G401 (cell line): ENCODE measurements at regions not wholly inside any gene's neighbourhood (a gene's known extent, or its start where the extent isn't known, plus 50 kb on each side); places are given as distances from the start of the nearest gene placed in this dataset.

Source experiments
- DNase-seq: peaks from one replicate; pipeline ENCODE4 v3.0.0-alpha.2; 2015; ENCODE audit warnings: low spot score
- in situ Hi-C: cut with HindIII; loops from 2 replicates; pipeline ENCODE4 v1.10.0; 2016; ENCODE audit warnings: low sequenced_read_pairs, mixed read lengths

DNA sequence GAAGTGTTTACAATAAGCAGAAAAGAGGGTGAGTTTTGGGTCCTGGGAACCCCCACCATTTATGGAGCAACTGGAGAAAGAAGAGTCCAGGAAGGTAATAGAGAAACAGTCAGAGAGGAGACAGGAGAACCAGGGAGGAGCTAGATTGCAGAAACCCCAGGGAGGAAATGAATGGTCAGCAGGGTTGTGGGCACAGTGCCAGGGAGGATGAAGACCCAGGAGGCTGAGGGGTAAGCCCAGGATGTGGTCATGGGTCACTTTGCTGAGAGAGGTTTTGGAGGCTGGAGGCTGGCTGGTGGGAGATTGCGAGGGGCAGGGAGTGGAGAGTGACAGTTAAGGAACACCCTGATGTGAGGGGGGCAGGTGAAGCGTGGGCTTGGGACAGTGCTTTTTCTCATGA lies 169.9 kb upstream of the CSF3R start:
- in situ Hi-C loops: no loop called here
- DNase-seq: no peak

DNA sequence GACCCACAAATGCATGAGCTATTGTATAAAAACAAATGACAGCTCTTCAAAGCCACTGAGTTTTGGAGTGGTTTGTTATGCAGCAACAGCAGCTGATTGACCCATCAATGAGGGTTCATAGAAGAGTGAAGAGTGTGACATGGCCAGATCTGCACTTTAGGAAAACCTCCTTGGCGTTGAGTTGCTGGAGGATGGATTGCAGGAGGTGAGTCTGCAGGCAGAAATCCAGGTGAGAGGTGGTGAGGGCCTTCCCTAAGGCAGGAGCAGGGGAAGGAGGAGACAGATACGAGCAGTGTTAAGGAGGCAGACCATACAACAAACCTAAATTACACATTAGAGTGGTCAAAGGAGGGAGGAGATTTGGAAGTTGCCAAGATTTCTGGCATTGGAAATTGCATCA lies 169.3 kb upstream of the CSF3R start:
- no peak for DNase-seq
- in situ Hi-C loops: no loop called here

GRCh38 chr1:36651176-36651910 lies 168.6 kb upstream of the CSF3R start:
- in situ Hi-C loops: no loop called here

DNA sequence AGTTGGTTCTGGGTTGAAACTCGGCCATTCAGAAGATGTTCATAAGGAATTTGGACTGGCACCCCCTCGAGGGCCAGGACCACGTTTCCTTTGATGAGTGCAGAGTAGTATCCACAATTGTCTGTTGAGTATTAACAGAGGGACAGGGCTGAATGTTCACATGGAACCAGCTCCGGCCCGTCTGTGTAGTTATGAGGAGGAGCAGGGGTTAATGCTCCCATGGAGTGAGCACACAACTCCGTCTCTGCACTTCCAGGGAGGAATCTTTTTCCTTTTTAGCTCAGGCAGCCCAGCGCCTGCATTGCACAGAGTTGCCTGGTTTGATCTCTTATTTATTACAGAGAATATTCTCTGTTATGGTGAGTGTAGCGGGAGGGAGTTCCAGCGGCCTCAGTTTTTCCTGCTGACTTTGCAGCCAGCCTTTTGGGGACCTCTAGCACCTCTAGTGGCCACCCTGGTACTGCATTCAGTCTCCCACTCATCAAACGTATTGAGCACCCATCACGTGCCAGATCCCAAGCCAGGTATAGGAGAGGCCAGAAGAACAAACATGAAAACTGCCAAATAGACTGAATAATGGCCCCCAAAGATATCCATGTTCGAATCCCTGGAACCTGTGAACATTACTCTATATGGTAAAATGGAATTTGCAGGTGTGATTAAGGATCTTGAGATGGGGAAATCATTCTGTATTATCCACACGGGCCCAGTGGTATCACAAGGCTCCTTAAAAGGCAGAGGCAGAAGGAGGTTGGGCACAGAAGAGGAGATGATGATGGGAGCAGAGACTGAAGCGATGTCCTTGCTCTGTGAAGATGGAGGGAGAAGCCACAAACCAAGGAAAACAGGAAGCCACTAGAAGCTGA lies 167.7 kb upstream of the CSF3R start:
- in situ Hi-C loops: no loop called here
- peak; percentile 34 for DNase-seq

More at GRCh38 chr1:36651176-36651910, 168.6 kb upstream of the CSF3R start:
- no peak for DNase-seq

DNA sequence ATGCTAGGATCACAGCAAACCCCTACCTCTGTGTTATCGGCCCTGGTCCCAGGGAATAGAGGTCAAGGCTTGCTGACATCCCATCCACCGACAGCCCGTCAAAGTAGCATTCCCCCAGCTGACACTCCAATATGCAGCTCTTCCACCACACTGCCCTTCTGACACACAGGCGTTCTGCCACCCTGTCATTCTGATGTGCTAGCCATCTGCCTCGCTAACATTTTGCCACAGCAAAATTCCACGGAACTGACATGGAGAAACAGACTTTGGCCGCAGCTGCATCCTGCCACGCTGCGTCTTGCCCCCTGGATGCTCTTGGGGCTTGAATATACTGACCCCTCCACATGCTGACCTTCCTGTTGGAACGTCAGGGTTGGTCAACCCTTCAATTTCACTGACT lies 163.2 kb upstream of the CSF3R start:
- no peak for DNase-seq
- in situ Hi-C loops: no loop called here

DNA sequence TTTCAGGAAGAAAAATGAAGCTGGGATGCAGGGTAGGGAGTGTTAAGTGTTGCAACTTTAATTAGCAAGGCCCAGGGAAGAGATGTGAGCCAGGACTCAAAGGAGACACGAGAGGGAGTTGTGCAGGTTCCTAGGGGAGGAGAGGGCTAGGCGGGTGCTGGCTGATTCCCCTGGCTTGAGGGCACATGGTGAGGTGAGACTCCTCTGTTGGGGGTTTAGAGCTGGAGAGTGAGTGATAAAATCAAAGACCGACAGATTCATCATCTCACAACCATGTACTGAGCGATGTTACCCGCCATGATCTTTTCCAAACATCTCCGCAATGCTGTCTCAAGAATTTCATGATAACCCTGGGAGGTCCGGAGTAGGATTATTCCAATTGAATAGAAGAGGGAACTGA lies 161.8 kb upstream of the CSF3R start:
- in situ Hi-C loops: no loop called here
- DNase-seq: no peak

- in situ Hi-C loops: no loop called here
- no peak for DNase-seq
Observed at GRCh38 chr1:36643371-36644270, 160.9 kb upstream of the CSF3R start.

GRCh38 chr1:36642802-36643201 lies 160.1 kb upstream of the CSF3R start:
- no peak for DNase-seq
- in situ Hi-C loops: no loop called here

GRCh38 chr1:36641776-36642175 lies 159.1 kb upstream of the CSF3R start:
- DNase-seq: no peak
- in situ Hi-C loops: no loop called here

DNA sequence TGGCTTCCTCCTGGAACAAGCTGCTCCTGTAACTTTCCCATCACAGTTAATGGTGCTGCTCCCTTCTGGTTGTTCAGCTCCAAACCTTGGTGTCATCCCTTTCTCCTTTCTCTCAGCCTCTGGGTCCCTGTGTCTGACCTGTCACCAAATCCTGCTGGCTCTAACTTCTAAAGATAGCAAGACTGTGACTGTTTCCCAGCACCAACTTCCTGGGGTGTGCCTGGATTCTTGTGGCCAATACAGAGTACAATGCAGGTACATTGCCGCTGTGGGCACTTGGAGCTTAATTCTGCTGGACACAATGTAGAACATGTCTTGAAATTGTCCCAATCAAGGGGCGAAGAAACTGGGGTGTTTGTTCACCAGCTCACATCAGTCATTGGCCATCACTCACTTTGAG lies 156.7 kb upstream of the CSF3R start:
- no peak for DNase-seq
- in situ Hi-C loops: no loop called here

GRCh38 chr1:36638268-36638667 lies 155.6 kb upstream of the CSF3R start:
- in situ Hi-C loops: no loop called here
- no peak for DNase-seq

DNA sequence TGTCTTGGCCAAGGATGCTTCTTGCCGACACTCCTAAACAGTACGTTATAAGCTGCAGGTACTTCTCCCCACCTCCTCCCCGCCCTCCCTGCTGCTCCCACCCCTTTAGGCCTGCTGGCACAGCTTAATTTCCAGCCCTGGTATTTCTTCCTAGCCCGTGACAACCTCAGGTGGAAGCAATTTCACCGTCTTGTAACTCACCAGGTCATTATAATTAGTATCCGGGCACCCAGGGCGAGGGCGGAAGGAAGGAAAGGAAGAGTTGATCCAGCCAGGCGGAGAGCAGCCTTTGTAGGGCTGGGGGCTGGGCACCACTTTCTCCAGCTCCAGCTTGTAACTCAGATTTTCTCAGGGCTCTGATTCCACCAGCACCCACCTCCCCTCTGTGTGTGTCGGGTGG lies 153.5 kb upstream of the CSF3R start:
- in situ Hi-C loops: no loop called here
- no peak for DNase-seq

DNA sequence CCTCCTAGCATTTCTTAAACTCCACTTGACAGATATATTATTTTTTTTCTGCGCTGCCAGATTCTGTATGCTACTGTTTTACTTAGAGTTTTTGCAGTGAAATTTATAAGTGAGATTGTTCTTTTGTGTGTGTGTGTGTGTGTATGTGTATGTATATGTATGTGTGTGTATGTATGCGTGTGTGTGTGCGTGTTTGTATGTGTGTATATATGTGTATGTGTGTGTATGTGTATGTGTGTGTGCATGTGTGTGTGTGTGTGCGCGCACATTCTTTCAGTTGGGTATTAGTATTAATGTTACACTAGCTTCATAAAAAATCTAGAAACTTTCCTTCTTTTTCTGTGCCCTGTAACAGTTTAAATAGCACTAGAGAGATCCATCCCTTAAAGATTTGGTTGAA lies 152.6 kb upstream of the CSF3R start:
- in situ Hi-C loops: no loop called here
- no peak for DNase-seq

DNA sequence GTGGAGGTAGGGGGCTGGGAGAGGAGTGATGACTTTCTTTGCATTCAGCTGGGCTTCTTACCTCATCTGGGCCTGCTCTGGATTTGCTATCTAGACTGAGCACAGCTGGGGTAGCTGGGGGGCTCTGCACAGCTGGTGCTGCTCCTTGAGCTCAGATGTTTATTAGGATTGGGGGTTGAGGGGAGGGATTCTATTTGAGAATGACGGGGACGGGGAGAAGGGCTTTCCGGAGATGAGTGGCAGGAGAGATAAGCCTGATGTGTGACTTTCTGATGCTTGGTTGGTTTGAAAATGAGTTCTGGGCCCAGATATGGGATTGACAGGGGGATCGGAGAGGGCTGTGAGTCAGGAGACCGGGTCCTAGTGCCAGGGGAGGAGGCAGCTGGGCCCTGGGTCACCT lies 146.1 kb upstream of the CSF3R start:
- in situ Hi-C loops: no loop called here
- no peak for DNase-seq

DNA sequence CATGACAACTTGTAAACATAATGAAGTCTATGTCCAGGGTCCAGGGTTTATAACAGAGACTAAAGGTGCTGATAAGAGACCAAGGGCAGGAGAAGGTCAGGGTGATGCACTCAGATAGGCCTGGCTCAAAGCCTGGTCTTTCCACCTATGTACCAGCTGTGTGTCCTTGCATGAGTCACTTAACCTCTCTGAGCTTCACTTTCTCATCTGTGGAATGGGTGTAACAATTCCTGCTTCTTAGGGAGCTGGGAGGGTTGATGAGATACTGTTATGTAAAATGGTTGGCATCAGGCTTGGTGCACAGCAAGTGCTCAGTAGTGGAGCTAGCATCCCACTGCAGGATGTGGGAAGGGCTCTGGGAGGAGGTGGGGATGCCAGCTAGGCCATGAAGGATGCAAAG lies 143.7 kb upstream of the CSF3R start:
- no peak for DNase-seq
- in situ Hi-C loops: no loop called here

- no peak for DNase-seq
- in situ Hi-C loops: no loop called here
Observed at GRCh38 chr1:36625935-36626310, 143.2 kb upstream of the CSF3R start.

- no peak for DNase-seq
- in situ Hi-C loops: no loop called here
Observed at GRCh38 chr1:36625253-36625934, 142.7 kb upstream of the CSF3R start.

DNA sequence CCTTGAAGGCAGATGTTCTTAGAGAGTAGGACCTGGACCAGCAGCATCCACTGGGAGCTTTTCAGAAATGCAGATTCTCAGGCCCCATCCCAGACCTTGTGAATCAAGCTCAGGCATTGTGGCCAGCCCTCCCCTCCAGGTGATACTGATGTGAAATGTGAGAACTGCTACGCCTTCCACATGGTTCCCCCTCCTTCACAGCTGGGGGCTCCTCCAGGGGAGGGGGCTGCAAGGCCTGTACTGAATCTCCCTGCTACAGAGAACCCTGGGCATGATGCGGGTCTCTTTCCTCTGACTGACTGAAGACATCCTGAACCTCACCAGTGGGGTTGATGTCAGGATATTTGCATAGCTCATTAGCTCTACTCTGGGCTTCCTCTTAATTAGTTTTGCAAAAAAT lies 141.8 kb upstream of the CSF3R start:
- DNase-seq: no peak
- in situ Hi-C loops: no loop called here
